Thyroid gland (tissue), 4 donors: ENCODE measurements at regions not wholly inside any gene's neighbourhood (a gene's known extent, or its start where the extent isn't known, plus 50 kb on each side); places are given as distances from the start of the nearest gene placed in this dataset.

Source experiments
- POLR2A ChIP-seq, 2 donors: fragments of 450-650 bp; IDR thresholded peaks; one replicate each; pipeline ENCODE4 v1.6.1; 2017; ENCODE audit warnings: antibody characterized with exemption in 2 of 2, mild to moderate bottlenecking in 2 of 2, moderate library complexity in 1 of 2
- TF ChIP-seq, protein P1 (sequence below), 6 experiments: fragments of 200-600 bp in 3 of 6; fragments of 450-650 bp in 3 of 6; sonication (generic) in 3 of 6; IDR thresholded peaks; one replicate each; pipeline ENCODE4 v1.5.1; 2016 to 2019; ENCODE audit warnings: antibody characterized with exemption in 6 of 6, mild to moderate bottlenecking in 2 of 6, inconsistent platforms in 1 of 6, moderate library complexity in 1 of 6

DNA sequence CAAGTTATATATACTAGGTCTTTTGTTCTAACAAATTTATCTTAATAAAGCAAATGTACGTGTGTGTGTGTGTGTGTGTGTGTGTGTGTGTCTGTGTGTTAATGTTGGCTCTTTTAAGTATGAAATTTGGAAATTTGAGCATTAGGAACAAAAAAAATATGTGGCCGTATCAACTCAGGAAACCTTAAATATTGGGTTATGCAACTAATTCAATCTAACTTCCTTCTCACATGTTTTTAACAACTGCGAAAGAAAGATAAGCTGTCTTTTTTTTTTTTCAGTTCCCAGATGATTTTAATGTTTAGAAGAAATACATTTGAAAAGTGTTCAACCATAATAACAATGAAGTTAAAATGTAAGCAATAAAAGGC lies 616.4 kb upstream of the ARID1B start:
- TF ChIP-seq, protein P1, sequence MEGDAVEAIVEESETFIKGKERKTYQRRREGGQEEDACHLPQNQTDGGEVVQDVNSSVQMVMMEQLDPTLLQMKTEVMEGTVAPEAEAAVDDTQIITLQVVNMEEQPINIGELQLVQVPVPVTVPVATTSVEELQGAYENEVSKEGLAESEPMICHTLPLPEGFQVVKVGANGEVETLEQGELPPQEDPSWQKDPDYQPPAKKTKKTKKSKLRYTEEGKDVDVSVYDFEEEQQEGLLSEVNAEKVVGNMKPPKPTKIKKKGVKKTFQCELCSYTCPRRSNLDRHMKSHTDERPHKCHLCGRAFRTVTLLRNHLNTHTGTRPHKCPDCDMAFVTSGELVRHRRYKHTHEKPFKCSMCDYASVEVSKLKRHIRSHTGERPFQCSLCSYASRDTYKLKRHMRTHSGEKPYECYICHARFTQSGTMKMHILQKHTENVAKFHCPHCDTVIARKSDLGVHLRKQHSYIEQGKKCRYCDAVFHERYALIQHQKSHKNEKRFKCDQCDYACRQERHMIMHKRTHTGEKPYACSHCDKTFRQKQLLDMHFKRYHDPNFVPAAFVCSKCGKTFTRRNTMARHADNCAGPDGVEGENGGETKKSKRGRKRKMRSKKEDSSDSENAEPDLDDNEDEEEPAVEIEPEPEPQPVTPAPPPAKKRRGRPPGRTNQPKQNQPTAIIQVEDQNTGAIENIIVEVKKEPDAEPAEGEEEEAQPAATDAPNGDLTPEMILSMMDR (IDR thresholded peaks at IDR 0.05): no peak
- TF ChIP-seq POLR2A (IDR thresholded peaks at IDR 0.05): no peak
